ENCODE measurements at regions not wholly inside any gene's neighbourhood (a gene's known extent, or its start where the extent isn't known, plus 50 kb on each side); places are given as distances from the start of the nearest gene placed in this dataset.

DNA sequence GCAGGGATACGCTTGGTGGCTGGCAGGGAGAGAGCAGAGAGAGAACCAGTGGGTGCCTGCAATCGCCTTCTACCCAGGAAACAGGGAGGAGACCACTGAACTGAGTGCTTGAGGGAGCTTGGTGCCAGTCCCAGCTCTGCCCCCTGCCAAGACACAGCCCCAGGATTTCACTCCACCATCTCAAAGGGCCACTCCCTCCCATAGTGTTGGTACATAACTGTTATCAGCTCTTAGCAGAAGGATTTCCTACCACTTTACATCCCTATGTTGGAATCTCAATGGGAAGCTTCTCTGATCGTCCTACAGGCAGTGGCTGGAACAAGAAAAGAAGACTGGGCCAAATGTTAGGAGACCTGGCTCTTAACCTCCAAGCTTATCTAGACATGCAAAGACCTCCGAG is 157.4 kb upstream of the FOXN3 start:
- TF ChIP-seq EZH2 (IDR thresholded peaks at IDR 0.05; ENCODE audit: low read depth): no peak
- ChIA-PET POLR2A (ENCODE audit: unreplicated experiment) (no interaction called here), CTCF (no interaction called here)
- no peak overlapping the region for H2AFZ ChIP-seq
- BruUV-seq (replicated peaks): no TSS peak
- no peaks in the 10 kb centered on the region for H3K36me3 ChIP-seq (ENCODE audit: low read depth)
- no peaks in the 10 kb centered on the region for H3K9me3 ChIP-seq (ENCODE audit: insufficient read depth, low read depth)
- no peaks in the 10 kb centered on the region for H4K20me1 ChIP-seq (ENCODE audit: insufficient read depth)
- intact Hi-C loops (cut with micrococcal nuclease; ENCODE audit: unreplicated experiment): no loop called here
- H3K4me3 ChIP-seq: no peak overlapping the region
- peaks cover 16% of the 10 kb centered on the region for H3K27me3 ChIP-seq (ENCODE audit: insufficient read depth, low read depth)
- H3K27ac ChIP-seq: no peak overlapping the region
- no peak for DNase-seq
- H3K9me2 ChIP-seq (ENCODE audit: insufficient read depth): no peaks in the 10 kb centered on the region; the same call in 1 of the 2 replicates
- no peaks in the 10 kb centered on the region for H3K79me2 ChIP-seq (ENCODE audit: low read depth)
- H3K4me2 ChIP-seq: no peak overlapping the region
- no peaks in the 10 kb centered on the region for H3F3A ChIP-seq (ENCODE audit: insufficient read depth, low read depth)
- no peaks in the 10 kb centered on the region for H3K4me1 ChIP-seq (replicated peaks; ENCODE audit: insufficient read depth)

DNA sequence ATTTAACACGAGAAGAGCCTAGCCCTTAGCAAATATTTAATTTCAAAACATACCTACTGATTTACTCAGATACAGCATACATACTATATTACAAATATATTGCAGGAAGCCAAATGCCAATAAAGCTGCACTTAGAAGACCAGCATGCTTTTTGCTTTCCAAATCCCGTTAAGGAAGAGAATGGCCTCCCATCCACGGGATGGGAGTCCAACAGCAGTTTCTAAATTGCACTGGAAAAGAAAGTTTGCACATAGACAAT is 156.3 kb upstream of the FOXN3 start:
- no peak overlapping the region for H3K27ac ChIP-seq
- no TSS peak for BruUV-seq (replicated peaks)
- no peaks in the 10 kb centered on the region for H3K9me3 ChIP-seq (ENCODE audit: insufficient read depth, low read depth)
- CTCF ChIA-PET: no interaction called here
- no peak overlapping the region for H3K4me3 ChIP-seq
- POLR2A ChIA-PET (ENCODE audit: unreplicated experiment): no interaction called here
- peaks cover 23% of the 10 kb centered on the region for H3K27me3 ChIP-seq (ENCODE audit: insufficient read depth, low read depth)
- H3K4me2 ChIP-seq: no peak overlapping the region
- intact Hi-C loops (cut with micrococcal nuclease; ENCODE audit: unreplicated experiment): no loop called here
- H4K20me1 ChIP-seq (ENCODE audit: insufficient read depth): no peaks in the 10 kb centered on the region
- no peaks in the 10 kb centered on the region for H3K4me1 ChIP-seq (replicated peaks; ENCODE audit: insufficient read depth)
- no peaks in the 10 kb centered on the region; the same call in 1 of the 2 replicates for H3K9me2 ChIP-seq (ENCODE audit: insufficient read depth)
- DNase-seq: no peak
- no peaks in the 10 kb centered on the region for H3K79me2 ChIP-seq (ENCODE audit: low read depth)
- no peak overlapping the region for H2AFZ ChIP-seq
- no peaks in the 10 kb centered on the region for H3F3A ChIP-seq (ENCODE audit: insufficient read depth, low read depth)
- no peaks in the 10 kb centered on the region for H3K36me3 ChIP-seq (ENCODE audit: low read depth)
- TF ChIP-seq EZH2 (IDR thresholded peaks at IDR 0.05; ENCODE audit: low read depth): no peak
- TF ChIP-seq, protein P1, sequence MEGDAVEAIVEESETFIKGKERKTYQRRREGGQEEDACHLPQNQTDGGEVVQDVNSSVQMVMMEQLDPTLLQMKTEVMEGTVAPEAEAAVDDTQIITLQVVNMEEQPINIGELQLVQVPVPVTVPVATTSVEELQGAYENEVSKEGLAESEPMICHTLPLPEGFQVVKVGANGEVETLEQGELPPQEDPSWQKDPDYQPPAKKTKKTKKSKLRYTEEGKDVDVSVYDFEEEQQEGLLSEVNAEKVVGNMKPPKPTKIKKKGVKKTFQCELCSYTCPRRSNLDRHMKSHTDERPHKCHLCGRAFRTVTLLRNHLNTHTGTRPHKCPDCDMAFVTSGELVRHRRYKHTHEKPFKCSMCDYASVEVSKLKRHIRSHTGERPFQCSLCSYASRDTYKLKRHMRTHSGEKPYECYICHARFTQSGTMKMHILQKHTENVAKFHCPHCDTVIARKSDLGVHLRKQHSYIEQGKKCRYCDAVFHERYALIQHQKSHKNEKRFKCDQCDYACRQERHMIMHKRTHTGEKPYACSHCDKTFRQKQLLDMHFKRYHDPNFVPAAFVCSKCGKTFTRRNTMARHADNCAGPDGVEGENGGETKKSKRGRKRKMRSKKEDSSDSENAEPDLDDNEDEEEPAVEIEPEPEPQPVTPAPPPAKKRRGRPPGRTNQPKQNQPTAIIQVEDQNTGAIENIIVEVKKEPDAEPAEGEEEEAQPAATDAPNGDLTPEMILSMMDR (conservative IDR thresholded peaks at IDR 0.05): no peak

DNA sequence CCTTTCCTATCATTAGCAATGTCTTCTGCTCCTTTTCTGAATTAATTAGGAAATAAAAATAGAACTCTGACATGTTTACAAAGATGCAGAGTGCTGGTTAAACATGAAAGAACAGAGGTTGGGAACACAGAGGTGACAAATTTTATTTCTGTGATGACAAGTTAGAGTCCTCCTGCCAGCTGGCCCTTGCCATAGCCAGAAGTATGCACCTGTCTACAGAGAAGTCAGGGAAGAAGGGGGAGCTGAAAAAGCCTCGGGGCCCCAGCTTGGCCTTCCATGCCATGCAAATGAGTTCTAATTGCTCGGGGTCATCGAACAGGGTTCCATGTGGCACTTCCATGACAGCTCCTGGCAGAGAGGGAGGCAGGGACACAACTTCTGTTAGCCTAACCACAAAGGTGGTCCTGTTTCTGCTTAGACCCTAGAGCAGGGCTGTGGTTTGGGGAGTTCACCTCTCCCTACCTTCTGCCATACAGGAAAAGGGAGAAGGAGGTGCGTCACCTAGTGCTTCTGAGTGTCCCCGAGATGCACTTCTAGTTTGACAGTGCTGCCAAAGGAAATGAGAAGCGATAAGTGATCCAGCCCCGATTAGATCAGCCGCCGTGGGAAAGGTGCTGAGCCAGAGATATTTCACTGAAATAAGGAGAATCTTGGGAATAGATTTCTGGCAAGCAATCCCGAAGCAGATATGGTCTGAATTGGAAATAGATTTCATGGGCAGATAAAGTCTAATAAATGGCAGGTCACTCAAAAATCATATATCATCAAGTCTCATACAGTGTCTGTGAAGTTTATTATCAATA is 155.8 kb upstream of the FOXN3 start:
- Histone ChIP-seq H3K79me2 (ENCODE audit: low read depth) (no peaks in the 10 kb centered on the region), H4K20me1 (ENCODE audit: insufficient read depth) (no peaks in the 10 kb centered on the region), H3K9me2 (ENCODE audit: insufficient read depth) (no peaks in the 10 kb centered on the region; the same call in 1 of the 2 replicates), H3K36me3 (ENCODE audit: low read depth) (no peaks in the 10 kb centered on the region), H2AFZ (no peak overlapping the region), H3K4me1 (replicated peaks; ENCODE audit: insufficient read depth) (no peaks in the 10 kb centered on the region), H3K4me2 (no peak overlapping the region), H3K27me3 (ENCODE audit: insufficient read depth, low read depth) (peaks cover 29% of the 10 kb centered on the region), H3K9me3 (ENCODE audit: insufficient read depth, low read depth) (no peaks in the 10 kb centered on the region), H3K27ac (no peak overlapping the region), H3K4me3 (no peak overlapping the region), H3F3A (ENCODE audit: insufficient read depth, low read depth) (no peaks in the 10 kb centered on the region)
- intact Hi-C loops (cut with micrococcal nuclease; ENCODE audit: unreplicated experiment): no loop called here
- no peak for DNase-seq
- CTCF ChIA-PET: no interaction called here
- POLR2A ChIA-PET (ENCODE audit: unreplicated experiment): no interaction called here
- BruUV-seq (replicated peaks): no TSS peak
- TF ChIP-seq EZH2 (IDR thresholded peaks at IDR 0.05; ENCODE audit: low read depth): no peak
- TF ChIP-seq, protein P1 (conservative IDR thresholded peaks at IDR 0.05): no peak

DNA sequence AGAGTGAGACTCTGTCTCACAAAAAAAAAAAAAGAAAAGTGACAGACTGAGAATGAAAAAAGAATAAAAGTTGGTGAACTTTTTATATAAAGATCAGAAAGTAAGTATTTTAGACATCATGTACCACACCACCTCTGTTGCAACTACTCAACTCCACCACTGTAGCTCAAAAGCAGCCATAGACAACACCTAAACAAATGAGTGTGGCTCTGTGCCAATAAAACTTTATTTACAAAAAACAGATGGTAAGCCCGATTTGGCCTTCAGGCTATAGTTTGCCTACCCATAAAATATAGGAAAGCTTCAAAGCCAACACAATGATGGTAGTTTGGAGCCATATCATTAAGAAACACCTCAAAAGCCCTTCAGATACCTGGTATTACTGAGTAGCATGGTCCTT is 154.5 kb upstream of the FOXN3 start:
- TF ChIP-seq, protein P1 (conservative IDR thresholded peaks at IDR 0.05): no peak
- no peak for TF ChIP-seq EZH2 (IDR thresholded peaks at IDR 0.05; ENCODE audit: low read depth)
- H3K4me1 ChIP-seq (replicated peaks; ENCODE audit: insufficient read depth): no peaks in the 10 kb centered on the region
- H3K27me3 ChIP-seq (ENCODE audit: insufficient read depth, low read depth): peaks cover 29% of the 10 kb centered on the region
- H2AFZ ChIP-seq: no peak overlapping the region
- H3K4me3 ChIP-seq: no peak overlapping the region
- intact Hi-C loops (cut with micrococcal nuclease; ENCODE audit: unreplicated experiment): no loop called here
- H3K9me2 ChIP-seq (ENCODE audit: insufficient read depth): no peaks in the 10 kb centered on the region; the same call in 1 of the 2 replicates
- no peaks in the 10 kb centered on the region for H3K36me3 ChIP-seq (ENCODE audit: low read depth)
- no peaks in the 10 kb centered on the region for H3K9me3 ChIP-seq (ENCODE audit: insufficient read depth, low read depth)
- H3K79me2 ChIP-seq (ENCODE audit: low read depth): no peaks in the 10 kb centered on the region
- DNase-seq: no peak
- POLR2A ChIA-PET (ENCODE audit: unreplicated experiment): no interaction called here
- no peaks in the 10 kb centered on the region for H4K20me1 ChIP-seq (ENCODE audit: insufficient read depth)
- CTCF ChIA-PET: no interaction called here
- H3K4me2 ChIP-seq: no peak overlapping the region
- no TSS peak for BruUV-seq (replicated peaks)
- H3K27ac ChIP-seq: no peak overlapping the region
- no peaks in the 10 kb centered on the region for H3F3A ChIP-seq (ENCODE audit: insufficient read depth, low read depth)
